GM12872 (cell line): ENCODE measurements at regions not wholly inside any gene's neighbourhood (a gene's known extent, or its start where the extent isn't known, plus 50 kb on each side); places are given as distances from the start of the nearest gene placed in this dataset.

Source experiments
- CTCF ChIP-seq: IDR thresholded peaks from 3 replicates; pipeline ENCODE4 v1.5.1; 2011; ENCODE audit warnings: low read depth, mild to moderate bottlenecking, low read length, moderate library complexity; ENCODE audit not compliant: insufficient read depth

- no peak for TF ChIP-seq CTCF
Observed at GRCh38 chr22:27492566-27493201, 308.9 kb downstream of the MN1 start.

- TF ChIP-seq CTCF, result no peak
Observed at GRCh38 chr22:27493796-27494195, 307.8 kb downstream of the MN1 start.

- TF ChIP-seq CTCF, result no peak
Observed at GRCh38 chr22:27494785-27495184, 306.8 kb downstream of the MN1 start.

GRCh38 chr22:27495325-27495724 lies 306.2 kb downstream of the MN1 start:
- TF ChIP-seq CTCF, result no peak

GRCh38 chr22:27499121-27499520 lies 302.4 kb downstream of the MN1 start:
- TF ChIP-seq CTCF, result no peak

GRCh38 chr22:27501191-27501936 lies 300.2 kb downstream of the MN1 start:
- TF ChIP-seq CTCF, result no peak

GRCh38 chr22:27502327-27502726 lies 299.2 kb downstream of the MN1 start:
- no peak for TF ChIP-seq CTCF
